GM19438 (cell line): ENCODE measurements at regions not wholly inside any gene's neighbourhood (a gene's known extent, or its start where the extent isn't known, plus 50 kb on each side); places are given as distances from the start of the nearest gene placed in this dataset.

ENCODE experiments used
- ATAC-seq: cut with Tn5 transposase; IDR thresholded peaks from one replicate; pipeline ENCODE4 v1.9.1; 2021; ENCODE audit warnings: low read depth; ENCODE audit not compliant: unreplicated experiment

GRCh38 chr14:101358320-101359125 is 202.8 kb upstream of the DIO3 start:
- ATAC-seq: no peak

- ATAC-seq: no peak
Observed at GRCh38 chr14:101359221-101360053, 201.9 kb upstream of the DIO3 start.

- ATAC-seq: no peak
Observed at GRCh38 chr14:101360054-101360911, 201.0 kb upstream of the DIO3 start.

- ATAC-seq: no peak
Observed at GRCh38 chr14:101361044-101361443, 200.3 kb upstream of the DIO3 start.

- ATAC-seq: no peak
Observed at GRCh38 chr14:101361451-101362433, 199.6 kb upstream of the DIO3 start.

GRCh38 chr14:101362529-101363260 is 198.6 kb upstream of the DIO3 start:
- no peak for ATAC-seq

- no peak for ATAC-seq
Observed at GRCh38 chr14:101363261-101363555, 198.1 kb upstream of the DIO3 start.

- no peak for ATAC-seq
Observed at GRCh38 chr14:101363880-101364391, 197.4 kb upstream of the DIO3 start.

GRCh38 chr14:101364503-101365328 is 196.6 kb upstream of the DIO3 start:
- no peak for ATAC-seq

GRCh38 chr14:101365329-101366158 is 195.8 kb upstream of the DIO3 start:
- no peak for ATAC-seq

GRCh38 chr14:101367421-101368261 is 193.7 kb upstream of the DIO3 start:
- ATAC-seq: no peak

- ATAC-seq: no peak
Observed at GRCh38 chr14:101368629-101369028, 192.7 kb upstream of the DIO3 start.

GRCh38 chr14:101369194-101369915 is 191.9 kb upstream of the DIO3 start:
- no peak for ATAC-seq

GRCh38 chr14:101369916-101370592 is 191.2 kb upstream of the DIO3 start:
- ATAC-seq: no peak
